Stimulated activated naive CD4-positive, alpha-beta T cell (primary cell): ENCODE measurements at regions not wholly inside any gene's neighbourhood (a gene's known extent, or its start where the extent isn't known, plus 50 kb on each side); places are given as distances from the start of the nearest gene placed in this dataset.

Experiments
- DNase-seq, 6 experiments: peaks; one replicate each; lab custom pipeline; 2025; lab: John Stamatoyannopoulos, UW

GRCh38 chr6:150712505-150713252 is 113.0 kb downstream of the PLEKHG1 start:
- DNase-seq = no peak

DNA sequence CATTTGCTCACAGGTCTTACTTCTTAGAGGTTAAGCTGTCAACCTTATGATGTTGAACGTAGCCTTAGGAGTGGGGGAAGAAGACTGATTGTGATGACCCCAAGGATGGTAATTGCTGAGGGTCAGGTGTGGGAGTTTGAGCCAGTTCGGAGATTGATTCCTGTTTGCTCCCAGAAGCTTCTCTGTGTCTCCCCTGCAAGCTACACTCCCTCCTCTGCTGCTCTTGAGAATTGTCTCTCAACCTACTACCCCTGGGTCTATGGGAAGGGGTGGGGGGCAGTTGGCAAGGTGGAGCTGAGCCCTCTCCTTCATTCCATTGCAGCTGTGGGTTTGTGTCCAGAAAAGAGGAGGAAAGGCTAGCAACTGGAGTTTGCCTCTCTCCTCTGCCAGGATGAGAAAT is 113.8 kb downstream of the PLEKHG1 start:
- DNase-seq = no peak

GRCh38 chr6:150713931-150714330 is 114.2 kb downstream of the PLEKHG1 start:
- DNase-seq = no peak

- DNase-seq = no peak
These were observed 115.4 kb downstream of the PLEKHG1 start for GRCh38 chr6:150715133-150715532.

- DNase-seq = no peak
These were observed 117.7 kb downstream of the PLEKHG1 start for GRCh38 chr6:150717419-150717818.

GRCh38 chr6:150719099-150719766 is 119.5 kb downstream of the PLEKHG1 start:
- DNase-seq = no peak

DNA sequence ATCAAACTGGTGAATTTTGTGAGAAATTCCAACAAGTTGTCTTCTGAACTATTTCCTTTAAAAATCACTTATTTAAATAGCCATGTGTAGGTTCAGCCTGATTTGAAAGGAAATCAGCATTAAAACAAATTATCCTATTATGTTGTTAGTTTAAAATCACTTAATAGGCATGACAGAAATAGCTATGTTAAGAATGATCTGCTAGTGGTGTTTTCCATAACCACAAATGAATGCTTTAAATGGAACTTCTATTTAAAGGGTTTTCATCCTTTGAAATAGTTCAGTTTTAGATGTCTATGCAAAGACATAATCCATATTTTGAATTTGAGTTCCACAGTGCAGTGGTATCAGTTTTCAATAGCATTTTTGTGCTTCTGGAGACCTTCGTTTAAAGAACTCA is 120.1 kb downstream of the PLEKHG1 start:
- DNase-seq = no peak

- no peak for DNase-seq
These were observed 121.1 kb downstream of the PLEKHG1 start for GRCh38 chr6:150720774-150721233.

DNA sequence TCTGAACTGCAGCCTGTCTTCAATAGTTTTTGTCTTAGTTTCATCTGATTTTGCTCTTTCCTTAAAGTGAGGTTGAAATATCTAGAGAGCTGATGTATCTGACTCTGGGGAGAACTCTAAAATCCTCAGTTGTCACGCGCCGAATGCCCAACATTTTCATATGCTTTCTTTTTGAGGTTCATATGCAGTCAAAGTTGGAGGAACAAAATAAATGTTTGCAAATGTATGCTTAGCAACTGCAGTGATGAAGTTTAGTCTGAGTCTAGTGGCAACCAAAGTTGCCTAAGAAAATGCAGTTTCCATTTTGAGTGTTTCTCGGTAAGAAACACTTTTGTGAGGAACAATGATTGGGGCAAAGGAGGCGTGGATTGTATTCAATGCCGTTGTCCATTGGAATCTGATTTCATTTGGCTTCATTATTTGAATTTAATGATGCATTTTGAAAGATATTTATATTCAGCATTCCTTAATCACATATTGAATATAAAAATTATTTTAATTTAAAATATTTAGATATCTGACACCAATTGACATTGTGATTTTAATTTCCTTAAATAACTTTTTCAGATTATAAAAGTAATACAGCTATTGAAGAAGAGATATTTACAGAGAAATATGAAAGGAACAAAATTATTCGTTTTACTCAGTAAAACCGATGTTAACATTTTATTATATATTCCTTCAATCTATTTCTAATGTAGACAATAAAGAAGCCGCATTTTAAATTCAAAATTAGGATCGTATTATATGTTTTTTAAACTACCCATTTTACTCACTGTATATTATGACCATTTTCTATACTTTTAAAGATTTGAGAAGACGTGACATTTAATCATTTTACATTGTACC is 122.0 kb downstream of the PLEKHG1 start:
- no peak for DNase-seq

DNA sequence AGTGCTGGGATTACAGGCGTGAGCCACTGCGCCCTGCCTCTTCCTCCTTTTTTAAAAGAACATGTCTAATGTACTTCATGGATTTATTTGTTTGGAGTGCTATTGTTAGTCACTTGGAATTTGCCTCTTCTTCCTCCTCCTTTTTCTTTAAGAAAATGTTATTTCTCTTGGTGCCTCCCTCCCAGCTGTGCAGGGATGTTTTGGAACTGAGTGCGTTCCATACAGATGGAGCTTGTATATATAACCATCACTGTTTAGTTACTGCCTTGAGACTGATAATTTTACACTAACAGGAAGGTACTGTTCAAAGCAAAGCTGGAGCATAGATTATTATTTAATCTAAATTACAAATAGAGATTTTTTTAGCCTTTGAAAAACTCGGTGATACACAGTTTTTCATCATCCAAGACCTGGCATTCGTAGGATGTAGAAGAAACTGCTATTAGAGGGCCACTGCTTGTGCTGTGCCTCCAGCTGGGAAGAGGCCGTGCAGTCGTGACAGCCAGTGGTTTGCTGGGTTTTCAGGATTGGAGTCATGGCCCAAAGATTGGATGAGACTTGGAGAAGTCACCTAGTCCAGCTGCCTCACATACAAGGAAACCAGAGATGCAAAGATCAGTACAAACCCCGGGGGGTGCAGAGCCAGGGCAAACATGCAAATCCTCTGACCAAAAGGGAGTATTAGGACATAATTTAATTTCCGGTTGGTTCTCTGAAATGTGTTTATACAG is 123.1 kb downstream of the PLEKHG1 start:
- no peak for DNase-seq

- DNase-seq = no peak
These were observed 123.6 kb downstream of the PLEKHG1 start for GRCh38 chr6:150723345-150723658.

GRCh38 chr6:150723857-150724256 is 124.2 kb downstream of the PLEKHG1 start:
- DNase-seq = no peak

DNA sequence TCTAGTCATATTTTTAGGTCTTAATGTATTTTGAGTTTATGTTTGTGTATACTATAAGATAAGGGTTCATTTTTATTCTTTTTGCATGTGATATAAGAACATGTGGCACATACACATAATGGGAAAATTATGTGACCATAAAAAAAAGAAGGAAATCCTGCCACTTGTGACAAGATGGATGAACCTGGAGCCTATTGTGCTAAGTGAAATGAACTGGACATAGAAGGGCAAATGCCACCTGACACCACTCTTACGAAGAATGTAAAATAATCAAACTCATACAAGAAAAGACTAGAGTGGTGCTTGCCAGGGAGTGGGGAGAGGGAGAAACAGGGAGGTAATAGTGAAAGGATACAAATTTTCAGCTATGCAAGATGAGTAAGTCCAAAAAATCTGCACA is 126.1 kb downstream of the PLEKHG1 start:
- no peak for DNase-seq

DNA sequence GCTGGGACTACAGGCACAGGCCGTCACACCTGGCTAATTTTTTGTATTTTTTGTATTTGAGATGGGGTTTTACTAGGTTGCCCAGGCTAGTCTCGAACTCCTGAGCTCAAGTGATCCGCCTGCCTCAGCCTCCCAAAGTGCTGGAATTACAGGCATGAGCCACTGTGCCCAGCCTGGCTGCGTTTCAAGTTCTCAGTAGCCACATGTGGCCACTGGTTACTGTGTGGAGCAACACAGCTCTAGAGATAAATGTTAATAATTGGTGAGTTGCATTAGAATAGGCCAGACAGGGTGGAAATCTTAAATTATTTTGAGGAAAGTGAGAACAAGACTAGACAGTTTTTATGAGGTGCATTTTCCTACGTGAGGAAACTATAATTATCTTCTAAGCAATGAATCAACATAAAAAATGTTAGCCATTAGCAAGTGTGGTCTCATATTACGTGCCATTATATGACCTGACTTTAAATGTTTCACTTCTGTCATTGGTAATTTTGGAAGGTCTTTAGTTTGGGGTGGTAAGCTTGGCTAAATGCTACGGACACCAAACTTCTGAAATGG is 129.6 kb downstream of the PLEKHG1 start:
- DNase-seq = no peak

DNA sequence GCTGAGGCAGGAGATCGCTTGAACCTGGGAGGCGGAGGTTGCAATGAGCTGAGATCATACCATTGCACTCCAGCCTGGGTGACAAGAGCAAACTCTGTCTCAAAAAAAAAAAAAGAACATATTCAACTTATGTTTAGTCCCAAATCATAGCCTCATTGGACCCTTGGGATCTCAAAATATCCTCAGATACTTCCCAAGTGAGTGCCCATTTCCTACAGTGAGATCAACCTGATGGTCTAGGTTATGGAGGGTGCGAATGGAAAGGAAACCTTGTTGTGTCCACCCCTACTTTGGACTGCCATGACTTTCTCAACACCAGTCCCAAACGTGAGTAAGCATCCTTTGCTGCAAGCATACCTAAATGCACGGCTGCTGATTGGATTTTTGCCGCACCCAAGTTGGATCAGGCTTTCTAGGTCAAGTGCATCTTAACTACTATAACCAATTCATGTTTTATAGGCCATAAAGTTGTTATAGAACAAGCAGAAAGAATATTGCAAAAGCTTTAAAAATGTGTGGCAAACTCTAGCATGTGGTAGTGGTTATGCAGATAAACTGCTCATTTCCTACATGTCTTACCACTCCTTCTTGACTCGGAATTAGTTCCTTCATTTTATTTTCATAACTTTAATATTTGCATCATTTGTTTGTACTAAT is 131.2 kb downstream of the PLEKHG1 start:
- no peak for DNase-seq

GRCh38 chr6:150732765-150733539 is 132.6 kb upstream of the MTHFD1L start:
- DNase-seq = no peak

GRCh38 chr6:150733726-150734125 is 131.8 kb upstream of the MTHFD1L start:
- no peak for DNase-seq

GRCh38 chr6:150734235-150734634 is 131.3 kb upstream of the MTHFD1L start:
- no peak for DNase-seq

DNA sequence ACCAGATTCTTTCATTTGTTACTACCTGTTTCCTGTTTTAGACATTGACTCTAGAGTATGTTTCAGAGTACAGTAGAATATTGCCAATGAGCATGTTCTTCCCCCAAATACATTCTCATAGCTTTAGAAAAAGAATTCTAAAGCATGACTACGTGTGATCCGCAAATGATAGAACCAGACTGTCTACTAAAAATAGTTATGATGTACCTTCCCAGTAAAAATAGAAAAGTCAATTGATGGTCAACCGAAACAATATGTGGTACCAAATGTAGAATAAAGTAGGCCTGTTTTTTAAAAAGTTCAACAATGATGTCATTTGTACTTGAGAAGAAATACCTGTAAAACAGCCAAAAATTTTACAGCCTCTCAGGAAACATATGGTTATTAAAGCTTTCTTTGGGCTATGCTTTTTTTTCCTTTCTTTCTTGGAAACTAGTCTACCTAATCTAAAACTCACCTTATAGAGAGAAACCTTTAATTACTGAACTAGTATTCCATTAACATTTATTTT is 130.1 kb upstream of the MTHFD1L start:
- DNase-seq = no peak

GRCh38 chr6:150738092-150738629 is 127.3 kb upstream of the MTHFD1L start:
- no peak for DNase-seq
